Loucy (cell line): ENCODE measurements at regions not wholly inside any gene's neighbourhood (a gene's known extent, or its start where the extent isn't known, plus 50 kb on each side); places are given as distances from the start of the nearest gene placed in this dataset.

ENCODE experiments used
- CTCF ChIP-seq: fragments of 200-600 bp; sonication (generic); conservative IDR thresholded peaks from 2 replicates; pipeline ENCODE4 v1.5.1; 2014; ENCODE audit warnings: mild to moderate bottlenecking, antibody characterized with exemption, low read length
- EZH2phosphoT487 ChIP-seq: fragments of 200-600 bp; IDR thresholded peaks from 2 replicates; pipeline ENCODE4 v1.6.1; 2018; ENCODE audit warnings: antibody characterized with exemption, mild to moderate bottlenecking, moderate library complexity, borderline replicate concordance

DNA sequence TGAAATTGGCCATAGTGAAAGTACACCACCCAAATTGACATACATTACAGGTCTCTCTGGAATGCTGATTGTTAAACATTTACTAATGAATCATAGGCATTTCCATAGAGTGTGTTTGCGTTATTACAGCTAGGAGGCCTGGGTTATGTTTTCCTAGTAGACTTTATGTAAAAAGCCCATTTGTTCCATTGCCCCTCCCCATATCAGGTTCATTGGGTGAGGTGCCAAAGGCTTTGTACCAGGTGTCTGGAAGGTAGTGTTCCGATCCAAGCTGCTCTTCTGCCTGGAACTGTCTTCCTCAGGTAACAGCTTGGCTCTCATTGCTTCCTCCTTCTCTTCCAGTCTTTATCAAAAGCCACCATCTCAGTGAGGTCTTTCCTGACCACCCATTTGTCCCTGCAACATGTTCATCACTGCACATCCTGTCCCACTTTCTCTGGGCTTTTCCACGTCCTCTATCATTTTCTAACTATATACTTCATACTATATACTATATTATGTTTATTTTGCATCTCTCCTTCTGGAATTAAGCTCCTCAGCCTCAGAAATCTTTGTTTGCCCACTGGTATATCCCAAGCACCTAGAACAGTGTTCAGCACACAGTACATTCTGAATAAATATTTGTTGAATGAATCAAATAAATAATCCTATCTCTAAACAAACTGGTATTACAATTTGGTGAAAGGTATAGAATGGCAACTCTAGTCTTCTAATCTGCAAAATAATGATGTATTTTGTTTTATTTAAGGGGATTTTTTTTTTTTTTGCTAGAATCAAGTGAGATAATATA lies 252.3 kb downstream of the KTN1 start:
- TF ChIP-seq CTCF (no peak), EZH2phosphoT487 (no peak)
